CD14-positive monocyte (primary cell): ENCODE measurements at regions not wholly inside any gene's neighbourhood (a gene's known extent, or its start where the extent isn't known, plus 50 kb on each side); places are given as distances from the start of the nearest gene placed in this dataset.

Experiments used
- DNase-seq, 3 donors: peaks; one replicate each; pipeline ENCODE4 v3.0.0-alpha.2; 2011 to 2022
- H2AFZ ChIP-seq: 2 replicates; pipeline ENCODE4 v1.6.0; 2012; ENCODE audit warnings: mild to moderate bottlenecking, low read depth, low read length, inconsistent platforms; ENCODE audit not compliant: insufficient read depth, poor library complexity, severe bottlenecking
- H3K27ac ChIP-seq, 2 donors: 1 replicate in 1 of 2; 2 replicates in 1 of 2; pipeline ENCODE4 v1.5.1; 2012 to 2013; ENCODE audit warnings: low read length in 2 of 2, control low read depth in 1 of 2, inconsistent platforms in 1 of 2, low read depth in 1 of 2, mild to moderate bottlenecking in 1 of 2
- H3K27me3 ChIP-seq, 2 donors: one replicate each; pipeline versions ENCODE4 v1.6.0 to v1.6.1; 2011 to 2013; ENCODE audit warnings: low read length in 2 of 2; ENCODE audit not compliant: control insufficient read depth in 2 of 2, insufficient read depth in 2 of 2
- H3K36me3 ChIP-seq, 2 donors: replicated peaks in 1 of 2; 1 replicate in 1 of 2; 2 replicates in 1 of 2; pipeline versions ENCODE4 v1.5.1 to v1.6.1; 2012 to 2013; ENCODE audit warnings: low read length in 2 of 2, control low read depth in 1 of 2, inconsistent platforms in 1 of 2, mild to moderate bottlenecking in 1 of 2; ENCODE audit not compliant: insufficient read depth in 2 of 2, control insufficient read depth in 1 of 2
- H3K4me1 ChIP-seq, 2 donors: 1 replicate in 1 of 2; 2 replicates in 1 of 2; pipeline versions ENCODE4 v1.5.1 to v1.6.1; 2012 to 2013; ENCODE audit warnings: low read length in 2 of 2, control low read depth in 1 of 2, inconsistent platforms in 1 of 2, mild to moderate bottlenecking in 1 of 2, moderate library complexity in 1 of 2; ENCODE audit not compliant: insufficient read depth in 2 of 2, control insufficient read depth in 1 of 2
- H3K4me2 ChIP-seq: replicated peaks from 2 replicates; pipeline ENCODE3; 2012; ENCODE audit warnings: low read length, moderate library complexity, mild to moderate bottlenecking; ENCODE audit not compliant: poor library complexity, severe bottlenecking; ENCODE audit errors: extremely low read depth
- H3K4me3 ChIP-seq, 3 experiments: fragments of 200-600 bp in 1 of 3; sonication (generic) in 1 of 3; replicated peaks in 1 of 3; 1 replicate in 2 of 3; 2 replicates in 1 of 3; pipeline ENCODE4 v1.5.1; 2011 to 2013; ENCODE audit warnings: low read length in 3 of 3, mild to moderate bottlenecking in 3 of 3, control low read depth in 2 of 3, low read depth in 2 of 3, inconsistent platforms in 1 of 3, moderate library complexity in 1 of 3
- H3K79me2 ChIP-seq: 2 replicates; pipeline ENCODE4 v1.6.0; 2012; ENCODE audit warnings: mild to moderate bottlenecking, control low read depth, inconsistent platforms, low read length, moderate library complexity; ENCODE audit not compliant: insufficient read depth
- H3K9ac ChIP-seq: 2 replicates; pipeline ENCODE4 v1.6.0; 2017; ENCODE audit warnings: low read length, mild to moderate bottlenecking; ENCODE audit not compliant: insufficient read depth, poor library complexity, severe bottlenecking
- H3K9me3 ChIP-seq, 2 donors: replicated peaks in 1 of 2; 1 replicate in 1 of 2; 2 replicates in 1 of 2; pipeline versions ENCODE4 v1.5.1 to v1.6.1; 2012 to 2013; ENCODE audit warnings: low read length in 2 of 2, control low read depth in 1 of 2; ENCODE audit not compliant: control insufficient read depth in 1 of 2, insufficient read depth in 1 of 2
- H4K20me1 ChIP-seq: 2 replicates; pipeline ENCODE4 v1.6.0; 2012; ENCODE audit warnings: mild to moderate bottlenecking, low read length, control low read depth, moderate library complexity; ENCODE audit not compliant: insufficient read depth
- H3K27ac Mint-ChIP-seq, 7 donors: one replicate each; pipeline ENCODE4 v1.8.0; 2020; ENCODE audit warnings: mild to moderate bottlenecking in 7 of 7, mixed read lengths in 7 of 7, moderate library complexity in 6 of 7, inconsistent platforms in 2 of 7
- H3K27me3 Mint-ChIP-seq, 3 donors: one replicate each; pipeline ENCODE4 v1.8.0; 2021 to 2022; ENCODE audit warnings: low read depth in 3 of 3, mild to moderate bottlenecking in 3 of 3, mixed read lengths in 3 of 3, moderate library complexity in 3 of 3, inconsistent platforms in 1 of 3
- H3K36me3 Mint-ChIP-seq, 2 donors: one replicate each; pipeline ENCODE4 v1.8.0; 2020; ENCODE audit warnings: mixed read lengths in 2 of 2, inconsistent platforms in 1 of 2, mild to moderate bottlenecking in 1 of 2
- H3K4me1 Mint-ChIP-seq: one replicate; pipeline ENCODE4 v1.8.0; 2020; ENCODE audit warnings: mild to moderate bottlenecking, mixed read lengths
- H3K4me3 Mint-ChIP-seq, 2 donors: one replicate each; pipeline ENCODE4 v1.8.0; 2020; ENCODE audit warnings: mild to moderate bottlenecking in 2 of 2, mixed read lengths in 2 of 2, moderate library complexity in 1 of 2
- H3K9me3 Mint-ChIP-seq, 7 donors: one replicate each; pipeline ENCODE4 v1.8.0; 2020 to 2022; ENCODE audit warnings: mixed read lengths in 7 of 7, mild to moderate bottlenecking in 6 of 7, moderate library complexity in 6 of 7, inconsistent platforms in 2 of 7
- CTCF ChIP-seq: fragments of 200-600 bp; IDR thresholded peaks from one replicate; pipeline ENCODE4 v1.8.0; 2022; ENCODE audit warnings: antibody characterized with exemption, mild to moderate bottlenecking
- WGBS: methylation state at CpG from one replicate; pipeline ENCODE4 v1.1.5; 2013; ENCODE audit warnings: missing lambda C conversion rate; ENCODE audit not compliant: insufficient coverage; 5-methylcytosine and 5-hydroxymethylcytosine counted together
- intact Hi-C, 2 donors: fragments of 100-400 bp; cut with micrococcal nuclease; formaldehyde crosslinking; loops; one replicate each; pipeline versions ENCODE4 v1.15.0 to v1.15.1; 2023

- H2AFZ ChIP-seq = no peak overlapping the region
- 90% methylated on average over 4 of the region's 7 CpGs for WGBS
- intact Hi-C loops = no loop called here
Measured at GRCh38 chr16:7910116-7910515, 577.5 kb downstream of the RBFOX1 start.

GRCh38 chr16:7888411-7888810, 555.8 kb downstream of the RBFOX1 start:
- Histone ChIP-seq H3K4me2 (no peak overlapping the region), H2AFZ (no peak overlapping the region), H3K27ac (no peak overlapping the region), H3K27me3 (no peaks in the 10 kb centered on the region), H3K9ac (no peak overlapping the region), H4K20me1 (no peaks in the 10 kb centered on the region), H3K4me1 (no peaks in the 10 kb centered on the region), H3K79me2 (no peaks in the 10 kb centered on the region), H3K4me3 (no peak overlapping the region), H3K9me3 (no peaks in the 10 kb centered on the region), H3K36me3 (no peaks in the 10 kb centered on the region)
- intact Hi-C loops = no loop called here
- no peak for DNase-seq
- WGBS = no CpG with 5 or more reads among the region's 1 CpG
- no peak for TF ChIP-seq CTCF
- Mint-ChIP-seq H3K9me3 (peaks cover 0 to 3% (median 0%) of the 10 kb centered on the region in 7 donors), H3K27me3 (no peaks in the 10 kb centered on the region), H3K4me3 (no peak overlapping the region), H3K4me1 (no peaks in the 10 kb centered on the region), H3K27ac (no peak overlapping the region), H3K36me3 (no peaks in the 10 kb centered on the region)

More at GRCh38 chr16:7910116-7910515, 577.5 kb downstream of the RBFOX1 start:
- H3K79me2 ChIP-seq = no peaks in the 10 kb centered on the region
- no peaks in the 10 kb centered on the region for H3K27me3 ChIP-seq
- H3K4me3 ChIP-seq = no peak overlapping the region
- no peak overlapping the region for H3K9ac ChIP-seq
- H3K36me3 ChIP-seq = no peaks in the 10 kb centered on the region
- H4K20me1 ChIP-seq = no peaks in the 10 kb centered on the region
- Mint-ChIP-seq H3K4me1 (no peaks in the 10 kb centered on the region), H3K9me3 (peaks cover 0 to 9% (median 3%) of the 10 kb centered on the region in 7 donors), H3K4me3 (no peak overlapping the region), H3K27ac (no peak overlapping the region), H3K36me3 (no peaks in the 10 kb centered on the region), H3K27me3 (no peaks in the 10 kb centered on the region)
- no peak for TF ChIP-seq CTCF
- peaks cover 0 to 6% of the 10 kb centered on the region in 2 donors for H3K9me3 ChIP-seq
- H3K27ac ChIP-seq = no peak overlapping the region
- no peak for DNase-seq
- H3K4me2 ChIP-seq = no peak overlapping the region
- no peaks in the 10 kb centered on the region for H3K4me1 ChIP-seq
